ENCODE measurements at regions not wholly inside any gene's neighbourhood (a gene's known extent, or its start where the extent isn't known, plus 50 kb on each side); places are given as distances from the start of the nearest gene placed in this dataset.

GRCh38 chr15:97210277-97210676 lies 750.2 kb upstream of the ARRDC4 start:
- ATAC-seq (ENCODE audit: low FRiP score in 2 of 2) = no peak
- no peak overlapping the region for H3K4me3 ChIP-seq

GRCh38 chr15:97215629-97216028 lies 744.9 kb upstream of the ARRDC4 start:
- TF ChIP-seq CTCF (IDR thresholded peaks at IDR 0.05) (no peak), EP300 (IDR thresholded peaks at IDR 0.05) (no peak), POLR2AphosphoS5 (IDR thresholded peaks at IDR 0.05) (no peak), POLR2A (IDR thresholded peaks at IDR 0.05) (no peak)
- Histone ChIP-seq H3K36me3 (no peaks in the 10 kb centered on the region), H3K27me3 (no peaks in the 10 kb centered on the region), H3K9me3 (no peaks in the 10 kb centered on the region), H3K4me1 (no peaks in the 10 kb centered on the region), H3K27ac (no peak overlapping the region), H3K4me3 (no peak overlapping the region)
- ATAC-seq (ENCODE audit: low FRiP score in 2 of 2) (no peak), DNase-seq (no peak)

More at GRCh38 chr15:97210277-97210676, 750.2 kb upstream of the ARRDC4 start:
- DNase-seq = no peak
- Histone ChIP-seq H3K9me3 (no peaks in the 10 kb centered on the region), H3K27ac (no peak overlapping the region), H3K36me3 (no peaks in the 10 kb centered on the region), H3K4me1 (no peaks in the 10 kb centered on the region), H3K27me3 (no peaks in the 10 kb centered on the region)
- no peak for TF ChIP-seq EP300 (IDR thresholded peaks at IDR 0.05)
- no peak for TF ChIP-seq POLR2AphosphoS5 (IDR thresholded peaks at IDR 0.05)
- no peak for TF ChIP-seq CTCF (IDR thresholded peaks at IDR 0.05)
- TF ChIP-seq POLR2A (IDR thresholded peaks at IDR 0.05) = no peak

- Histone ChIP-seq H3K4me1 (no peaks in the 10 kb centered on the region), H3K27me3 (no peaks in the 10 kb centered on the region), H3K4me3 (no peak overlapping the region), H3K27ac (no peak overlapping the region), H3K9me3 (no peaks in the 10 kb centered on the region), H3K36me3 (no peaks in the 10 kb centered on the region)
- no peak for TF ChIP-seq POLR2AphosphoS5 (IDR thresholded peaks at IDR 0.05)
- TF ChIP-seq EP300 (IDR thresholded peaks at IDR 0.05) = no peak
- TF ChIP-seq POLR2A (IDR thresholded peaks at IDR 0.05) = no peak
- no peak for TF ChIP-seq CTCF (IDR thresholded peaks at IDR 0.05)
- ATAC-seq (ENCODE audit: low FRiP score in 2 of 2) (no peak), DNase-seq (peak in 1 of 2 donors; percentile 81)
- 97 to 98% methylated on average over 20 to 39 of the region's 44 CpGs for WGBS, 2 donors
These were observed 736.3 kb upstream of the ARRDC4 start for GRCh38 chr15:97224191-97224641.

GRCh38 chr15:97234851-97235610 lies 725.5 kb upstream of the ARRDC4 start:
- Histone ChIP-seq H3K27me3 (no peaks in the 10 kb centered on the region), H3K9me3 (no peaks in the 10 kb centered on the region), H3K4me3 (peak overlapping the region in 2 of 4 donors; percentile 26 to 29), H3K4me1 (peaks cover 0 to 7% (median 0%) of the 10 kb centered on the region in 4 donors), H3K36me3 (no peaks in the 10 kb centered on the region), H3K27ac (no peak overlapping the region)
- 31 to 32% methylated on average over 9 of the region's 9 CpGs for WGBS, 2 donors
- ATAC-seq (ENCODE audit: low FRiP score in 2 of 2) (peak in 1 of 2 donors; percentile 78), DNase-seq (peak in 1 of 2 donors; percentile 22)
- TF ChIP-seq CTCF (IDR thresholded peaks at IDR 0.05) (peak; percentile 49 to 80 (median 71)), POLR2A (IDR thresholded peaks at IDR 0.05) (no peak)

GRCh38 chr15:97235611-97235985 lies 724.9 kb upstream of the ARRDC4 start:
- Histone ChIP-seq H3K4me3 (peak overlapping the region in 2 of 4 donors; percentile 26 to 29), H3K27me3 (no peaks in the 10 kb centered on the region), H3K4me1 (peaks cover 0 to 7% (median 0%) of the 10 kb centered on the region in 4 donors), H3K27ac (no peak overlapping the region), H3K36me3 (no peaks in the 10 kb centered on the region), H3K9me3 (no peaks in the 10 kb centered on the region)
- 34 to 40% methylated on average over 7 of the region's 7 CpGs for WGBS, 2 donors
- TF ChIP-seq POLR2A (IDR thresholded peaks at IDR 0.05) = no peak
- TF ChIP-seq EP300 (IDR thresholded peaks at IDR 0.05) = no peak
- TF ChIP-seq CTCF (IDR thresholded peaks at IDR 0.05) = no peak
- no peak for TF ChIP-seq POLR2AphosphoS5 (IDR thresholded peaks at IDR 0.05)
- no peak for DNase-seq
- no peak for ATAC-seq (ENCODE audit: low FRiP score in 2 of 2)
